Lower leg skin (tissue), 4 donors: ENCODE measurements at regions not wholly inside any gene's neighbourhood (a gene's known extent, or its start where the extent isn't known, plus 50 kb on each side); places are given as distances from the start of the nearest gene placed in this dataset.

Source experiments
- DNase-seq, 2 donors: peaks; one replicate each; pipeline ENCODE4 v3.0.0-alpha.2; 2019; ENCODE audit warnings: low spot score in 2 of 2
- H3K4me3 ChIP-seq: fragments of 200-600 bp; sonication (generic); 2 replicates; pipeline ENCODE4 v1.5.1; 2017; ENCODE audit warnings: mild to moderate bottlenecking, low read depth; ENCODE audit not compliant: poor library complexity, severe bottlenecking
- CTCF ChIP-seq, 3 donors: fragments of 450-650 bp; IDR thresholded peaks; one replicate each; pipeline ENCODE4 v1.5.1; 2016; ENCODE audit warnings: antibody characterized with exemption in 3 of 3, mild to moderate bottlenecking in 3 of 3, moderate library complexity in 2 of 3
- POLR2A ChIP-seq, 2 donors: fragments of 450-650 bp; IDR thresholded peaks; one replicate each; pipeline ENCODE4 v1.6.1; 2016 to 2017; ENCODE audit warnings: antibody characterized with exemption in 2 of 2, mild to moderate bottlenecking in 1 of 2, moderate library complexity in 1 of 2
- WGBS, 2 donors: methylation state at CpG; one replicate each; pipeline ENCODE4 v1.1.5; 2018; 5-methylcytosine and 5-hydroxymethylcytosine counted together
- intact Hi-C: fragments of 100-400 bp; cut with DNase I; formaldehyde crosslinking; loops from one replicate; pipeline ENCODE4 v1.15.0; 2023; ENCODE audit warnings: low total_unique reads

GRCh38 chr10:61153771-61154170, 209.8 kb upstream of the RHOBTB1 start:
- TF ChIP-seq CTCF (IDR thresholded peaks at IDR 0.05) (no peak), POLR2A (IDR thresholded peaks at IDR 0.05) (no peak)

GRCh38 chr10:61151059-61151458, 207.1 kb upstream of the RHOBTB1 start:
- no peak for DNase-seq
- no peak overlapping the region for H3K4me3 ChIP-seq
- intact Hi-C loops: no loop called here
- TF ChIP-seq CTCF (IDR thresholded peaks at IDR 0.05) (no peak), POLR2A (IDR thresholded peaks at IDR 0.05) (no peak)
- 71 to 76% methylated on average over 1 of the region's 1 CpG for WGBS, 2 donors

More at GRCh38 chr10:61153771-61154170, 209.8 kb upstream of the RHOBTB1 start:
- no peak for DNase-seq
- 43 to 47% methylated on average over 3 of the region's 3 CpGs for WGBS, 2 donors
- no peak overlapping the region for H3K4me3 ChIP-seq
- intact Hi-C loops: no loop called here

GRCh38 chr10:61148451-61148850, 204.5 kb upstream of the RHOBTB1 start:
- no peak overlapping the region for H3K4me3 ChIP-seq
- intact Hi-C loops: loop anchor here (10.0 kb wide), 1 partner anchor 136 kb away; no protein-coding TSS in a partner anchor
- TF ChIP-seq CTCF (IDR thresholded peaks at IDR 0.05): no peak
- DNase-seq: no peak

- 87 to 93% methylated on average over 1 of the region's 1 CpG for WGBS, 2 donors
- no peak overlapping the region for H3K4me3 ChIP-seq
- no peak for DNase-seq
- intact Hi-C loops: loop anchor here (10.0 kb wide), 1 partner anchor 142 kb away; no protein-coding TSS in a partner anchor
- no peak for TF ChIP-seq CTCF (IDR thresholded peaks at IDR 0.05)
- TF ChIP-seq POLR2A (IDR thresholded peaks at IDR 0.05): no peak
Observed at GRCh38 chr10:61142987-61143386, 199.0 kb upstream of the RHOBTB1 start.

GRCh38 chr10:61140765-61141392, 196.9 kb upstream of the RHOBTB1 start:
- H3K4me3 ChIP-seq: no peak overlapping the region
- no peak for DNase-seq
- WGBS, 2 donors: 18 to 21% methylated on average over 7 of the region's 7 CpGs
- TF ChIP-seq POLR2A (IDR thresholded peaks at IDR 0.05): no peak
- TF ChIP-seq CTCF (IDR thresholded peaks at IDR 0.05): no peak
- intact Hi-C loops: loop anchor here (10.0 kb wide), 1 partner anchor 144 kb away; no protein-coding TSS in a partner anchor

- TF ChIP-seq POLR2A (IDR thresholded peaks at IDR 0.05) (no peak), CTCF (IDR thresholded peaks at IDR 0.05) (no peak)
- DNase-seq: no peak
- H3K4me3 ChIP-seq: no peak overlapping the region
- intact Hi-C loops: no loop called here
- 54 to 62% methylated on average over 4 of the region's 4 CpGs for WGBS, 2 donors
Observed at GRCh38 chr10:61139592-61139953, 195.6 kb upstream of the RHOBTB1 start.
